GM21737 (cell line): ENCODE measurements at regions not wholly inside any gene's neighbourhood (a gene's known extent, or its start where the extent isn't known, plus 50 kb on each side); places are given as distances from the start of the nearest gene placed in this dataset.
A peak's percentile ranks its signal among the peaks of the same experiment; 100 is the strongest.

Source experiments
- ATAC-seq: cut with Tn5 transposase; IDR thresholded peaks from one replicate; pipeline ENCODE4 v1.9.1; 2021; ENCODE audit warnings: mild to moderate bottlenecking, moderate library complexity; ENCODE audit not compliant: unreplicated experiment

DNA sequence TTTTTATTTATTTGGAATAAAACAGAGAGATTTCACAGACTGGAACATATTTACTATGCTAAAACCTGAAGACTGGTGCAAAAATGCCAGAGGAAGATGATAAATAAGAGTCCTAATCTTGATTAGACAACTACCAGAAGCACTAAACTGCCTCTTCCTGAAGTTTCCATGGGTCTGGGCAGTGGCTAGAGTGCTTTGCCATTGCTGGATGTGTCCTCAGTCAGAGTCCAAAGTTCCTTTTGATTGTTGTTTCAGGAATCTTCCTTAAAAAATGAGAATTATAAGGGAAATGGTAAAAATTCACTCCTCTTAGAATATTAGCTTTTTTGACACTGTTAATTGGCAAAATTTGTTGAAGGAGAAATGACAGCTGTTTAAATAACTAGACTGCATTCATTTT is 86.3 kb upstream of the AHR start:
- ATAC-seq = no peak

DNA sequence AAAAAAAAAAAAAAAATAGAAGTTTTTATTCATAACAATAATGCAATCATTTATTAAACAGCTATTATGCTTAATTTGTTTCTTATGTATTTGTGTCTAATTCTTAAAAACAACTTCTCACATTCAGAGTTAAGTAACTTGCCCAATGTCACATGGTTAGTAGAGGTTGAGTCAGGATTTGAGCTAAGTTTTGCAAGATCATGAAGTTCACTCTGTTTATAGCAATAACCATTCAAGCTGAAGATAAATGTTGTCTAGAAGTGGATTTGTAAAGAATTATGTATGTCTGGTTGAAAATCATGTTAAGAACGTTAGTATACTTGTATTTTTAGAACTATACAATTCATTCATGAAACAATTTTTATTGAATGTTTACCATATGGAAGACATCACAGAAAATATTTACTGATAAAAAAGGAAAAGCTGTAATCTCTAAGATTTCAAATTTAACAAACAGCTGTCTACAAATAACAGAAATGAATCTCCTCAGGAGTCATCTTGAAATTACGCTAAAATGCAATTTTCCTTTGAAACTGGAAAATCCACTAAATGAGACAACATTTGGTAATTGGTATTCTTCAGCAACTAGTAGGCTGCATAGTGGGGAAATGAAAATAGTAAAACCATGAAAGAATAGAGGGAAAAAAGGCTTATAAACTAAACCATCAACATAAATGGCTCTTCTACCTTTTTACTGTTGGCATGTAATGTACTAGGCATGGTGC is 70.5 kb upstream of the AHR start:
- ATAC-seq = no peak

DNA sequence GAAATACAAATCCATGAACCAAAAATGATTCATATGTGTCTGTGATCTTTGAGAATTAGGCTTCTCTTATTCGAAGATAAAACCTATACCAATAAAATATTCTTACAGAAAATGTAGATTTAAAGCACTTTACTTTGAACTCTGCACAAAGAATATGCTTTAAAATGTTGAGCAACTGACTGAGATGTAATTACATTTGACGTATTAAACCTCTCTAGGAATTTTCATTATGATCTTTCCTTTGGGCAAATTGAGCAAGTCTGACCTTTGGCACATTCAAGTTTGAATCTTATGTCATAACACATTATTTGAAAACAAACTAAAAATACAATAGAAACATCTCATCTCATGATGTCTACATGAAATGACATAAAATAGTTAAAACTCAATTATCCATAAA is 69.2 kb upstream of the AHR start:
- no peak for ATAC-seq

DNA sequence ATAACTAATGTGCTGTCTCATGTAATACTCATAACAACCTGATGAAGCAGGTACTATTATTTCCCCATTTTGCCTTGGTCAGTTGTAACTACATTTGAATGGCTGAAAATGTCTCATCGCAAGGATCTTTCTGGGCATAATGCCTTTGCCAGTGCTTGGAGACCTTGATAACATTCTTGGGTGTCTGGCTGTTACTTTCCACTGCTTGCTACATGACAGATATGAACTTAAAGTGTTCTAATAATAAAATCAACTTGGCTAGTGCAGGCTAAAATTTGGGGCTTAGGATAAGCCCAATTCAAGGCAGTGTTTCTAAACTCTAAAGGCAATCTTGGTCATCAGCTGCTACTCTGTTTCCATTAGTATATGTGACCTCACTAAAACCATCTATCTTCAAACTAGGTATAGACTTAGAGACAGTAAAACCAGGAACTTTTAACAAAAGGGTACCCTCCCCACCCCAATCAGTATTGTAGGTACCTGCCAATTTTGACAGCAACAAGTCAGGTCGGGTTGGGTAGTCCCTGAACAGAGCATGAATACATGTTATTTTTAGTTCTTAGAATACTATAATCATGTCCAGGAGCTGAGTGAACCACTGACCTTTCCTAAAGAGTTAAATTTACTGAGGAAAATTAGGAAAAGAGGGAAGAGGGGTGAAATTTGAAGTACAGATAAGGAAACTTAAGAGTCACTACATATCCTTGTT is 68.2 kb upstream of the AHR start:
- no peak for ATAC-seq

DNA sequence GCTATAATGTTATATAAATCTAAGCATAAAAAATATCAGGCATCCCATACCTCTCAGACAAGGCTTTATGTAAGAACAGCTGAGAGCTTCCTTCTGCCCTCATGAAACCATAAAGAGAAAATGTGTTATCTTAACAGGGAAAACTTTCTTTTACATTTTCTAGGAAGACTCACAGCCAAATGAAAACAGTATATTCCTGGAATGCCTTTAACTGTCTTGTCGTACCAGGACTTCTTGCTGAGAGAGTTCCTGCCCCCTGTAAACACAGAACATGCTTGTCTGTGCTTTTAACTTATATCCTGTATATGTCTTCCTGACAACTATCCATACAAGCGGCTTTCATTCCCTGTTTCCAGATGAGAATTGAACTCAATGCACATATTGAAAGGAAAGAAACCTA is 64.8 kb upstream of the AHR start:
- no peak for ATAC-seq

DNA sequence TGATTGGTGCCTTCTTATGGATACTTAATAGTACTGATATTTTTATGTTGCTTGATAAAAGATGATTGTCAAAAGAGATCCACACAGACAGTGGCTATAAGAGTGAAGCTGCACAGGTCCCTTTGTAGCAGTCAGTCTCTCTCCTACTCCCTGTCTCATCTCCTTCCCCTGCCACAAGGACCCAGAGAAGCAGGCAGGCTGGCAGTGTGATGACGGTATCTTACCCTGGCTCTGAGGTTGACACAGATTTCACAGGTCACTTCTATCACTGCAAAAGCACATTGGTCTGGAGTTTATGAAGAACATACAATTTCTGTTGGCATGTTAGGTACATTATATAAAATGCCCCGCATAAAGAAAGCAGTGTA is 64.4 kb upstream of the AHR start:
- peak; percentile 43 for ATAC-seq

DNA sequence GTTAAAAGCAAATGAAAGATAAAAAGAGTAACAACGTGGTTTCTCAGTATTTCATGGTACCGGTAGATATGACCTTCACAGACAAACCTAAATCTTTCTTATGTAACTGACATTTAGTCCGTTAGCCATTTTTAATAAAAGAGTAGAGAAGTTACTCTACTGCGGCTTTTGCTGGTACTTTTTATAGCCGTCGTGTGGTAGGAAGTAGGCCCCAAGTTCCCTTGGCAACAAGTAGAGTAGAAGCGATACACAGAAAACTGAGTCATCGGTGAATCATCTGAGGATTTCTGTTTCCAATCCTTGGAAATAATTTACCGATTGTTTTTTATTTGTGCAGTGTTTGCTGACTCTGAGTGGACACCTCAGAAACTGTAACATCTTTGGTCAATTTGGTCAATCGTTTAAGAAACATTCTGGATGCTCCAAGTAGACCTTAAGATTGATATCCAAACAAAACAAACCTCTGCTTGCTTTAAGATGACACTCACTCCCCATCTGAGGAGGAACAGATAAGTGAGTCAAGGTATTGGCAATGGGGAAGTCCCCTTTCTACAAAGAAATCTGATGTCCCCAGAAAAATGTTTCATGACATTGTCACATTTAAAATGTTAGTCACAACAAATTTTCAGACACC is 63.9 kb upstream of the AHR start:
- peak; percentile 98 for ATAC-seq

DNA sequence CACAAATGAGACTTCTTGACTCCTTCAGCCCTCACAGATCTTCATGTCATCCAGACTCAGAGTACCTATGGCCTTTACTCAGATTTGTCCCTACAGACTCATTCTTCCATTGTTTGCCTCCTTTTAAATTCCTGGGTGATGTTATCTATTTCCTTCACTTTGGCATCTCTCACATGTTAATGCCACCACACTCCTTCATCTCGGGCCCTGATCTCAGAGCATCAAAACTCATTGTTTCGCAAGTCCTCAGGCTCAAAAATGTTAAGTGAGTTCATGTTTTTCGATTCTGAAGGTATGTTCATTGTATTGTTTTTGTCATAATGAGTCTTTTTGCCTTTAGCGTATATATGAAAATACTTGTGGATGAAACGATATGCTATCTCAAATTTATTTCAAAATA is 62.3 kb upstream of the AHR start:
- ATAC-seq = no peak

DNA sequence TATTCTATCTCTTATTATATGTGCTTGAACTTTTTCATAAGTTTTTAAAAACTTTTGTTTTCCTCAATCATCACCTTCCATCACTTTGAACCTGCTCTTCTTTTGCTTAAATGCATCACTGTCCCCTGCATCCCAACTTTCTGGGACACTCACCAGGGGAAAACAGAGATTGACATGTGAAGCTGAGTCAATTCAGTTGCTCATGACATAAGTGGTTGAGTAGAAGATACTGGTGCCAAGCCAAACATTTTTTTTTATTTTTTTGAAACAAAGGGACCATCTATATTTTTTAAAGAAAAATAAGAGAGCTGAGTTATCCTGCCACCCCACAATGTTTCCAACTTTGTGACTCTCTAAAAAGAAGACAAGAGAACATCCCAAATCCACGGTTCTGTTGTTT is 61.8 kb upstream of the AHR start:
- ATAC-seq = no peak

DNA sequence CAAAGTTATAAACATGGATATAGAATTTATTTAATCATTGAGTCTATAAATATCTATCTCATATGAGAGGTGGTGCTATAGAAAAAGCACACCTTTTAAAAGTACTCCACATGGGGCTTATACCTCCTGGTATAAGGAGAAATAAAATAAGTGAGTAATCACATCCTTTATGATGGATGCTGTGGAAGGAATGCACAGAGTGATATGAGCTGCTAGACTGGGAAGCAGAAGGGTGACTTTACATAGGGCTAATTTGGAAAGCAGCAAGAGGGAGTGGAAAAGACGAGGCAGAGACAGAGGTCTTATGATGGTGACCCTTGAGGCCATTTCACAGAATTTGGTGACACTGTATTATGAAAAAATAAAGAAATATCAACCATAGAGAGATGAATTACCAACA is 59.4 kb upstream of the AHR start:
- ATAC-seq = no peak

DNA sequence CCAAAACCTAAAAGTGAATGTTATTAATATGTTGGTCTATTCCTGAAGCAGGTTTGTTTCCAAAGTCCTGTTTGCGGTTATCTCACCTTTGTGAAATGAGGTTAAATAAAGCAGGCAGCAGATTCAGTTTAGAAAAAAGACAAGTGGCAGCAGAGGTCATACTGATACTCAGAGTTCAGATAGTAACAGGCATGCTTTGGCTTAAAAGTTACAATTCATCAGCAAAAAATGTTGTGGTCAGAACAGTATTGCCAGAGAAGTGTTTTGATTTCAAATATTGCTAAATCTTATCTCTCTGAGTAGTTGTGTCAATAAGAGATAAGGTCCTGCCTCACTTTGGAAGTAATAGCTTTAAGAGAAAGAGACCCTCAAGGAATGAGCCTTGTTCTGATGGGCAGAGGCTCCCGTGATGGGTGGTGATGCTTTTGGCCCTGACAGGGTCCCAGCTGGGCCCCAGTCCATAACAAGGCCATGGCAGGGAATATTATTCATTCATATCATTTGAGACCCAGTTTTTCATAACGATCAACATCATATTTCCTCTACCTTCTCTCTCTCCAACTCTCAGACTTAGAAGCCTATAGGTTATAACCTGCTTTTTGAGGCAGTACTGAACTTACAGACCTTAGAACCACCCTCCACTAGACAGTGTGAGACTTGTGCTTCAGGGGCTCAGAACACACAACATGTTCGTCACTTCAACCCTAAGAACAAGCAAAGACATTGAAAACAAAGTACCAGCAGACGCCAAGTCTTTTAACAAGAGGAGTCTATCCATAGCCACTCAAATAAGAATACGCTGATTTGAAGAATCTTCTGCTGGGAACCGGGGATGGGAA is 58.5 kb upstream of the AHR start:
- no peak for ATAC-seq

DNA sequence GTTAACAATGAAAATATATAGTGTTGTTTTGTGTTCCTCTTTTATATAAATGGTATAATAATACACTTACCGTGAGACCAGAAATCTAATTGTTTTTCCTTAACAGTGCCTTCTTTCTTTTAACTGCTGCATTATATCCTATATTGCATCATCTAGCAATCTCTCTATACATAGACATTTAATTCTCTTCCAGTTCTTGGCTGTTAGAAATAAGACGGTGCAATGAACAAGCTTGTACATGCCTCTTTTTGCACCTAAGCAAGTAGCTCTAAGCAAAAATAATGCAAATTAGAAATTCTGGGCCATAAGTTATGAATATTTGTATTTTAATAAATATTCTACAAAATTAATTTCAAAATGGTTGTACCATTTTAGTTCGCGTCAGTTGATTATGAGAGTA is 55.9 kb upstream of the AHR start:
- ATAC-seq = no peak

DNA sequence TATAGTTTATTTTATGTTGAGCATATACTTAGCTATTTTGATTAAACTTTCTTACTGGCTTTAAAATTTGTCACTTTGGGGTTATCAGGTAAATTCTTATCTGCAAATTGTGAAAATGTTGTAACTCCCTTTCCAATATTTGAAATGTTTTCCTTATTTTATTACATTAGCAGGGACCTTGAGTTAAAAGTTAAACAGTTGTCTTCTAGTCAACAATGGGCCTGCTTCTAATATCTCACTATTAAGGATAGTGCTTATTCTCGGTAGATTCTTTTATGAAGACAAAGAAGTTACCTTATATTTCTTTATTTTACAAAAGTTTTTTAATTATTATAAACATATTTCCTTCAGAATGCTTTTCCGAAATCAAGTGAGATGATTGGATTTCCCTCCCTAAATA is 53.7 kb upstream of the AHR start:
- ATAC-seq = no peak

DNA sequence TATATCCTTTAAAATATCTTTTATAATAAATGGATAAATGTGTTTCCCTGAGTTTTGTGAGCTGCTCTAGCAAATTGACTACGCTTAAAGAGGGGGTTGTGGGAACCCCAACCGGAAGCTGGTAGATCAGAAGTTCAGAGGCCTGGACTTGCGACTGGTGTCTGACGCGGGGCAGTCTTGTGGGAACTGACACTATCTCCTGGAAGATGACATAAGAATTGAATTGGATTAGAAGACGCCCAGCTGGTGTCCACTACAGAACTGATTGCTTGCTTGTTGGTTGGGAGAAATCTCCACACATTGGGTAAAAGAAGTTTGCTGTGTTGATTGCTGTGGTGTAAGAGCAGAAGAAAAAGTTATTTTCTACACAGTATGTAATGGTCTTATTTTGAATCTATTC is 51.1 kb upstream of the AHR start:
- ATAC-seq = no peak

DNA sequence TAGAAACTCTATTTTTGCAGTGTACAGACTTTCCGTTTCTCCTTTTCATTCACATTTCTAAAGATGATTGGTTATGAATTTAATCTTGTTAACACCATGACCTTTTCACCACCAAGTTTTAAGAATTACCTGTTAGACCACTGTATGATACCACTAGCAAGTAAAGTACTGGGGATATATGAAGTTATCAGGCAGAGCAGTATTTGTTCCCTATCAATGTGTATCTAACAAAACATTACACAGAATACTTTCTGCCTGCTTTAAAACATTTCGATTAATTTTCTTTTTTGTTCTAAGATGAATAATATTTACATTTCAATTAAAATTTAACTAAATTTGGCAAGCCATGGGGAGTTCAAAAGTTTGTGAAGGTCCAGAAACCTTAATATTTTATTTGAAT is 49.9 kb upstream of the AHR start:
- ATAC-seq = no peak
